Spinal cord (tissue), 9 donors: ENCODE measurements at regions not wholly inside any gene's neighbourhood (a gene's known extent, or its start where the extent isn't known, plus 50 kb on each side); places are given as distances from the start of the nearest gene placed in this dataset.
A peak's percentile ranks its signal among the peaks of the same experiment; 100 is the strongest.

Experiments
- DNase-seq, 6 donors: peaks; one replicate each; pipeline versions ENCODE4 v3.0.0 to v3.0.0-alpha.2; 2013 to 2015; ENCODE audit warnings: low spot score in 6 of 6, low read depth in 4 of 6
- H3K27ac ChIP-seq: one replicate; pipeline ENCODE4 v1.5.1; 2013; ENCODE audit warnings: low read depth, low read length, control low read depth
- H3K27me3 ChIP-seq: one replicate; pipeline ENCODE4 v1.6.1; 2013; ENCODE audit warnings: low read length; ENCODE audit not compliant: control insufficient read depth, insufficient read depth
- H3K36me3 ChIP-seq: one replicate; pipeline ENCODE4 v1.6.1; 2013; ENCODE audit warnings: low read length; ENCODE audit not compliant: control insufficient read depth, insufficient read depth
- H3K4me1 ChIP-seq: one replicate; pipeline ENCODE4 v1.6.1; 2013; ENCODE audit warnings: low read length; ENCODE audit not compliant: control insufficient read depth, insufficient read depth
- H3K4me3 ChIP-seq: one replicate; pipeline ENCODE4 v1.5.1; 2013; ENCODE audit warnings: low read depth, low read length, control low read depth
- H3K9me3 ChIP-seq: one replicate; pipeline ENCODE4 v1.6.1; 2013; ENCODE audit warnings: low read length; ENCODE audit not compliant: control insufficient read depth, insufficient read depth
- WGBS: methylation state at CpG from one replicate; pipeline ENCODE4 v1.1.5; 2013; ENCODE audit warnings: missing lambda C conversion rate; ENCODE audit not compliant: insufficient coverage; 5-methylcytosine and 5-hydroxymethylcytosine counted together
- donor health status: healthy.

DNA sequence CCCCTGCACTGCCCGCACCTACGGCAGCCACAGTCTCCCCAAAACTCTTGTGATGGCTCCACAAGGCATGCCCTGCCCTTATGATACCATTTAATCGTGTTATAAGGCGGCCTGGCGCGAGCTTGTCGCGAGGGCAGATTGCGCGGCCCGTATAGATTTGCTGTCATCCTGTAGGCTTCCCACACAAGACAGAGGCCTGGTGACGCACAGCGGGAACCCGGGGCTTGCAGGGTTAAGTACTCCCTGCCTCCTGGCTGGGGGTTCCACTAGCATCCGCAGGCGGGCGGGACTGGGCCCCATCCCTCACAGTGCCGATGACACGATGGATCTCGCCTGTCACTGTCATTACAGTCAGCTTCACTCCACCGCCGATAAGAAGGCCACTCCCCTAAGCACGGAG, 364.9 kb upstream of the IRX2 start:
- Histone ChIP-seq H3K9me3 (no peaks in the 10 kb centered on the region), H3K4me3 (no peak overlapping the region), H3K4me1 (peaks cover 32% of the 10 kb centered on the region), H3K27ac (peak overlapping the region; percentile 33), H3K36me3 (no peaks in the 10 kb centered on the region), H3K27me3 (peaks cover 38% of the 10 kb centered on the region)
- DNase-seq = peak in 1 of 6 donors; percentile 17
- WGBS = 22% methylated on average over 23 of the region's 23 CpGs

DNA sequence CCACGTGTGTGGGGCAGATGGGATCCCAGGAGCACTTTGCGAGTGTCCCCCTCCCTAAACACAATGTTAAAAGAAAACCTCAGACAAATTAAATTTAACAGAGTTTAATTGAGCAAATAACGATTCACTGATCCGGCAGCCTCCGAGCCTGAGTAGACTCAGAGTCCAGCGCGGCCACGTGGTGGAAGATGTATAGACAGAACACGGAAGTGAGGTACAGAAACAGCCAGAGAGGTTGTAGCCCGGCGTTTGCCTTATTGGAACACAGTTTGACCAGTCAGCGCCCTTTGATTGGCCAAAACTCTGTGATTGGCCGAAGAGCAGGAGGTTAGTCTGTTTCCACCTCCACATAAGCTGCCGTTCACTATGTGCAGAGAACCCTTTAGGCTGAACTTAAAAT, 363.0 kb upstream of the IRX2 start:
- Histone ChIP-seq H3K36me3 (no peaks in the 10 kb centered on the region), H3K9me3 (no peaks in the 10 kb centered on the region), H3K27me3 (peaks cover 34% of the 10 kb centered on the region), H3K27ac (no peak overlapping the region), H3K4me1 (peaks cover 25% of the 10 kb centered on the region), H3K4me3 (no peak overlapping the region)
- no peak for DNase-seq
- WGBS = 88% methylated on average over 12 of the region's 14 CpGs

GRCh38 chr5:3110371-3110770, 358.9 kb upstream of the IRX2 start:
- peaks cover 16% of the 10 kb centered on the region for H3K27me3 ChIP-seq
- no peaks in the 10 kb centered on the region for H3K36me3 ChIP-seq
- no peak for DNase-seq
- H3K27ac ChIP-seq = no peak overlapping the region
- H3K4me1 ChIP-seq = peaks cover 31% of the 10 kb centered on the region
- 79% methylated on average over 9 of the region's 9 CpGs for WGBS
- H3K4me3 ChIP-seq = no peak overlapping the region
- H3K9me3 ChIP-seq = no peaks in the 10 kb centered on the region

GRCh38 chr5:3107156-3107611, 355.7 kb upstream of the IRX2 start:
- WGBS = 21% methylated on average over 12 of the region's 12 CpGs
- Histone ChIP-seq H3K4me1 (peaks cover 37% of the 10 kb centered on the region), H3K4me3 (no peak overlapping the region), H3K9me3 (no peaks in the 10 kb centered on the region), H3K36me3 (no peaks in the 10 kb centered on the region), H3K27me3 (peaks cover 20% of the 10 kb centered on the region), H3K27ac (peak overlapping the region; percentile 58)
- DNase-seq = peak in 2 of 6 donors; percentile 60 to 64

GRCh38 chr5:3105581-3105980, 354.1 kb upstream of the IRX2 start:
- WGBS = 80% methylated on average over 9 of the region's 9 CpGs
- Histone ChIP-seq H3K27ac (no peak overlapping the region), H3K27me3 (peaks cover 30% of the 10 kb centered on the region), H3K9me3 (no peaks in the 10 kb centered on the region), H3K36me3 (no peaks in the 10 kb centered on the region), H3K4me1 (peaks cover 40% of the 10 kb centered on the region), H3K4me3 (no peak overlapping the region)
- no peak for DNase-seq

DNA sequence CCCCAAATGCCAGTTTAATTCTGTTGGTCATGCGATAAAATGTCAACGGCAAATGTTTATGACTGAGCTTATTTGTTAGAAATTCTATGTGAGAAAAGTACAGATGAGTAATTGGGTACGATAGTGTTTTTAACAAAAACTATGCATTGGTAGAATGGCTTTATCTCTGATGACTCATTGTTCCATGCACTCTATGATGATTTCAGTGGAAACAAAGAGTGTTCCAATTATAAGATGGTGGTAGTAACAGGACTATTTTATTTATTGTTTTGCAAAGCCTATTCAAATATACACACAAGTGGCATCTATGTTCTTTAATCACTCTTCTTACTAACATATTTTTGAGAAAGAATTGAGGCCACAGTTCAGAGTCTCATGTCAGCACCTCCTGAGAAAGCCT, 353.7 kb upstream of the IRX2 start:
- H3K4me3 ChIP-seq = no peak overlapping the region
- WGBS = no CpG with 5 or more reads among the region's 3 CpGs
- peaks cover 40% of the 10 kb centered on the region for H3K4me1 ChIP-seq
- no peak overlapping the region for H3K27ac ChIP-seq
- DNase-seq = peak in 1 of 6 donors; percentile 3
- peaks cover 30% of the 10 kb centered on the region for H3K27me3 ChIP-seq
- no peaks in the 10 kb centered on the region for H3K36me3 ChIP-seq
- no peaks in the 10 kb centered on the region for H3K9me3 ChIP-seq

- peaks cover 33% of the 10 kb centered on the region for H3K27me3 ChIP-seq
- no peak overlapping the region for H3K27ac ChIP-seq
- peaks cover 40% of the 10 kb centered on the region for H3K4me1 ChIP-seq
- no peaks in the 10 kb centered on the region for H3K9me3 ChIP-seq
- no peaks in the 10 kb centered on the region for H3K36me3 ChIP-seq
- DNase-seq = peak in 2 of 6 donors; percentile 20 to 66
- WGBS = 33% methylated on average over 3 of the region's 21 CpGs
- no peak overlapping the region for H3K4me3 ChIP-seq
Observed at GRCh38 chr5:3104429-3105060, 353.1 kb upstream of the IRX2 start.

GRCh38 chr5:3103262-3103811, 351.9 kb upstream of the IRX2 start:
- peak in 2 of 6 donors; percentile 33 to 90 for DNase-seq
- H3K27me3 ChIP-seq = peaks cover 34% of the 10 kb centered on the region
- no peak overlapping the region for H3K27ac ChIP-seq
- H3K4me1 ChIP-seq = peaks cover 40% of the 10 kb centered on the region
- H3K36me3 ChIP-seq = no peaks in the 10 kb centered on the region
- H3K4me3 ChIP-seq = no peak overlapping the region
- H3K9me3 ChIP-seq = no peaks in the 10 kb centered on the region
- 27% methylated on average over 14 of the region's 21 CpGs for WGBS

DNA sequence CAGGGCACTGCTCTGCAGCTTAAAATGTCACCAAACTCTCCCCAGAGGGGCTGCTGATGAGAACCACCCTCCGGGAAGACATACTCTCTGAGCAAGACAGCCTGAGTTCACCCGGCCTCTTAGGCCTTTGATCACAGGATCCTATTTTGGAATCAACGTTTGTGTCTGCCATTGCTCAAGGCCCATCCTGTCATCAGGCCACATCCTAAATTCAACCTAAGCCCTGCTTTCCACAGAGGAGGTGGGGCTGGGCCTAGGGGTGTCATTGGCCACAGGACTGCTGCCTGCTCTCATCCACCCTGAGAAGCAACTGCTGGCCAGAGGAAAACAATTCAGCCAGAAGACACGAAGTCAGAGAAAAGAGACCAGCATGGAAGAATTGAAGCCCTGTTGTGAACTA, 351.1 kb upstream of the IRX2 start:
- Histone ChIP-seq H3K9me3 (no peaks in the 10 kb centered on the region), H3K4me3 (no peak overlapping the region), H3K4me1 (peaks cover 33% of the 10 kb centered on the region), H3K36me3 (no peaks in the 10 kb centered on the region), H3K27ac (no peak overlapping the region), H3K27me3 (peaks cover 32% of the 10 kb centered on the region)
- DNase-seq = no peak
- 69% methylated on average over 4 of the region's 4 CpGs for WGBS

GRCh38 chr5:3101561-3101960, 350.1 kb upstream of the IRX2 start:
- Histone ChIP-seq H3K4me3 (no peak overlapping the region), H3K27me3 (peaks cover 30% of the 10 kb centered on the region), H3K4me1 (peaks cover 23% of the 10 kb centered on the region), H3K36me3 (no peaks in the 10 kb centered on the region), H3K9me3 (no peaks in the 10 kb centered on the region), H3K27ac (no peak overlapping the region)
- 63% methylated on average over 4 of the region's 6 CpGs for WGBS
- DNase-seq = no peak
